ENCODE measurements at regions not wholly inside any gene's neighbourhood (a gene's known extent, or its start where the extent isn't known, plus 50 kb on each side); places are given as distances from the start of the nearest gene placed in this dataset.
"Not testable (repeated sequence)": the region's sequence is repeated elsewhere in the genome, so short reads cannot be mapped to it uniquely, and the experiment has no call there.

- no peaks in the 10 kb centered on the region for H3K36me3 ChIP-seq
- 69% methylated on average over 4 of the region's 4 CpGs for WGBS
- no peak overlapping the region for H3K27ac ChIP-seq
- H3K4me1 ChIP-seq: no peaks in the 10 kb centered on the region
- no peak for DNase-seq (ENCODE audit: low spot score in 2 of 2)
- no peak overlapping the region for H3K4me3 ChIP-seq
- TF ChIP-seq POLR2A (IDR thresholded peaks at IDR 0.05): no peak
- no peak for TF ChIP-seq EP300 (IDR thresholded peaks at IDR 0.05)
- H3K9me3 ChIP-seq: no peaks in the 10 kb centered on the region
- H3K27me3 ChIP-seq: no peaks in the 10 kb centered on the region
These were observed 101.7 kb upstream of the TRIM77 start for GRCh38 chr11:89608234-89608966.

- no peaks in the 10 kb centered on the region for H3K4me1 ChIP-seq
- DNase-seq (ENCODE audit: low spot score in 2 of 2): no peak
- TF ChIP-seq POLR2A (IDR thresholded peaks at IDR 0.05): no peak
- TF ChIP-seq POLR2AphosphoS5 (IDR thresholded peaks at IDR 0.05): no peak
- TF ChIP-seq EP300 (IDR thresholded peaks at IDR 0.05): no peak
- no peak for TF ChIP-seq CTCF (IDR thresholded peaks at IDR 0.05)
- no peak overlapping the region for H3K27ac ChIP-seq
- no peaks in the 10 kb centered on the region for H3K36me3 ChIP-seq
- no peak overlapping the region for H3K4me3 ChIP-seq
- WGBS: 78% methylated on average over 4 of the region's 4 CpGs
- H3K9me3 ChIP-seq: no peaks in the 10 kb centered on the region
- no peaks in the 10 kb centered on the region for H3K27me3 ChIP-seq
These were observed 98.0 kb upstream of the TRIM77 start for GRCh38 chr11:89612096-89612495.

GRCh38 chr11:89613911-89614310, 96.2 kb upstream of the TRIM77 start:
- TF ChIP-seq EP300 (IDR thresholded peaks at IDR 0.05): no peak
- TF ChIP-seq POLR2A (IDR thresholded peaks at IDR 0.05): no peak
- no peak for TF ChIP-seq POLR2AphosphoS5 (IDR thresholded peaks at IDR 0.05)
- TF ChIP-seq CTCF (IDR thresholded peaks at IDR 0.05): no peak
- Histone ChIP-seq H3K27ac (no peak overlapping the region), H3K4me1 (no peaks in the 10 kb centered on the region), H3K4me3 (no peak overlapping the region), H3K27me3 (no peaks in the 10 kb centered on the region), H3K9me3 (no peaks in the 10 kb centered on the region), H3K36me3 (no peaks in the 10 kb centered on the region)
- no peak for DNase-seq (ENCODE audit: low spot score in 2 of 2)
- 50% methylated on average over 3 of the region's 3 CpGs for WGBS

DNA sequence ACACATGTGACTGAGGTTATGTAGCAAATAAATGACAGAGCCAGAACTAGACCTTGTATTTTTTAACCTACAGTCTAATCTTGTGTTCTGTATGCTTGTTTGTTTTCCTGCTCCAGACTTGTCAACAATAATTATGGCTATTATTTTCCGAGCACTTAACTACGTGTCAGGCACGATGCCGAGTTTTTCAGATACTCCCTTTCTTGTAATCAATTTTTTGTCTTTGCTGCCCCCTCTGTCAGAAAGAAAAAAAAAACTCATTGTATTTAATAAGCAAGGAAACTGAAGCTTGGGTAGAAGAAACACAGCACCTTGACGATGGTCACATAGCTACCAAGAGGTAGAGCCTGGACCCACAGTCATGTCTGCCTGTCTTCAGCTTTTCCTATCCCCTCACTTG, 95.7 kb upstream of the TRIM77 start:
- not testable (repeated sequence) for H3K4me1 ChIP-seq; H3K9me3 ChIP-seq; H3K36me3 ChIP-seq; DNase-seq (ENCODE audit: low spot score in 2 of 2); H3K27ac ChIP-seq; H3K27me3 ChIP-seq; H3K4me3 ChIP-seq
- WGBS: 26% methylated on average over 5 of the region's 5 CpGs

DNA sequence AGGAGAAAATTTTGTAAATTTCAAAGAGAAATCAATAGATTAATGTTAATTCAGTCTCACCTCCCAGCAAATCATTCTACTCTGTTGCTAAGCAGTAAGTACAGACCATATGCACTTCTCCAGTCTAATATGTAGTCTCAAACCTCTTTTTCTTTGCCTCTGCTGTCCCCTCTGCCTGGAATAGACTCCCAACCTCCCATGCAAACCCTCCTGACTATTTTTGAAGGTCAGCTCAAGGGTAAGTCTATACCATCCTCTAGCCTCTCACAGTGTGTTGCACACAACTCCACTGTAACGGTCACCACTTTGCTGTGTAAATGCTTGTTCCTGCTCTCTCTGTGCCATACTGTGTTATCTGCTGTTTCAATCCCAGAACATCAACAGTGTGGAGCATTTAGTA, 94.5 kb upstream of the TRIM77 start:
- 86% methylated on average over 1 of the region's 1 CpG for WGBS
- H3K9me3 ChIP-seq; H3K36me3 ChIP-seq; H3K4me3 ChIP-seq; H3K4me1 ChIP-seq; DNase-seq (ENCODE audit: low spot score in 2 of 2); H3K27me3 ChIP-seq; H3K27ac ChIP-seq: not testable (repeated sequence)

DNA sequence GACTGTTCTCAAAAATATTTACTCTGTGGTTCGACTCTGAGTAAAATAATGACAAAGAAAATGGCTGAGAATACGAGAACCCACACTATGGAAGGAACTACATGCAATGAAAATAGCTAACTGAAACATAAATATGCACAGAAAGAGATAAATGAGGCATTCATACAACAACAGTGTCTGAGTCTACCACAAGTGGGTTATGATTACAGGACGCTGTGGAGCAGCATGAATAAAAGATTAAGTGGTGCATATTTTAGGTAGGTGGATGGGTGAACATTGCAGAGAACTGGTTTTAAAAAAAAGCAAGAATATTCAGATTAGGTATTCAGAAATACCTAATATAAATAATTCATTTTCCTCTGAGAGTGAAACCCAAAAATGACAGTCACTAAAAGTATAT, 93.9 kb upstream of the TRIM77 start:
- DNase-seq (ENCODE audit: low spot score in 2 of 2); H3K27me3 ChIP-seq; H3K9me3 ChIP-seq; H3K4me3 ChIP-seq; H3K27ac ChIP-seq; H3K36me3 ChIP-seq; H3K4me1 ChIP-seq: not testable (repeated sequence)
- 69% methylated on average over 3 of the region's 3 CpGs for WGBS

DNA sequence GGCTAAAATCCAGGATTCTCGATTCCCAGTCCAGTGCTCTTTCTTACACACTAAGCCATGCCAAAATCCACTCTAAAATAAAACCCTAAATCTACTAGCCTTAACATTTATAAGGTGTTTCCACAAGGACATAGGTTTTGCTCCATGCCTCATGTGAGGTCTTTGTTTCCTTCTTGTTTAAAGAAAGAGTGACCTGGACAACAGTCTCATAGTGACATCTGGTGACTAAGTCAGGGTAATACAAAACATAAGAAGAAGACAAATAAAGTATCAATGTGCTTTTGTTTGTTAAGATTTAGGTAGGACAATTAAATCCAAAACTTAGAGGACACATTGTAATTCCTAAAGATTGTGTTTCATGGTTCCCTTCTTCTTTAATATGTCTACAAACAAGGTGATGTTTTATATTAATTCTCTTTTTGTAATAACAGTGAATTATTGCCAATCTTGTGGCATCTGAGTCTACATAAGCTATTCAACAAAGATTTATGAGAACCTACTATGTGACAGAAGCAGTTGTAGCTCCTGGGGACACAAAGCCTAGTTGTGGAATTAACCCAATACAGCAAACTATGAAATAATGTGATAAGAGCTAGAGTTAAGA, 93.0 kb upstream of the TRIM77 start:
- TF ChIP-seq CTCF (IDR thresholded peaks at IDR 0.05): peak in 1 of 2 donors; percentile 26
- H3K9me3 ChIP-seq; H3K4me3 ChIP-seq; DNase-seq (ENCODE audit: low spot score in 2 of 2); H3K4me1 ChIP-seq; H3K36me3 ChIP-seq; H3K27me3 ChIP-seq; H3K27ac ChIP-seq: not testable (repeated sequence)
- WGBS: 48% methylated on average over 1 of the region's 1 CpG

GRCh38 chr11:89620721-89621120, 89.4 kb upstream of the TRIM77 start:
- H3K4me1 ChIP-seq; H3K27ac ChIP-seq; H3K4me3 ChIP-seq; H3K27me3 ChIP-seq; H3K9me3 ChIP-seq; DNase-seq (ENCODE audit: low spot score in 2 of 2); H3K36me3 ChIP-seq: not testable (repeated sequence)
- 67% methylated on average over 3 of the region's 3 CpGs for WGBS

Measured in suprapubic skin (tissue), 4 donors.